H1 (cell line): ENCODE measurements at regions not wholly inside any gene's neighbourhood (a gene's known extent, or its start where the extent isn't known, plus 50 kb on each side); places are given as distances from the start of the nearest gene placed in this dataset.
A peak's percentile ranks its signal among the peaks of the same experiment; 100 is the strongest.

ENCODE experiments used
- CTCF ChIA-PET: fragments of 300-600 bp; sonication (Branson Sonifier 250); formaldehyde crosslinking; loops from one replicate; lab custom pipeline; 2021; ENCODE audit not compliant: partially characterized antibody; lab: Charles Lee
- POLR2A ChIA-PET: fragments of 300-600 bp; sonication (Branson Sonifier 250); formaldehyde crosslinking; loops from one replicate; lab custom pipeline; 2021; ENCODE audit warnings: inconsistent platforms; ENCODE audit not compliant: partially characterized antibody; lab: Charles Lee
- DNase-seq, 2 experiments: peaks; one replicate each; pipeline versions ENCODE4 v3.0.0 to v3.0.0-alpha.2; 2010 to 2022; ENCODE audit warnings: low spot score in 2 of 2, low read depth in 1 of 2, mixed read lengths in 1 of 2
- FAIRE-seq: peaks from 2 replicates; lab custom pipeline; 2011; peaks lifted over from hg19 to GRCh38; lab: Jason Lieb, UNC
- H2AFZ ChIP-seq: 2 replicates; pipeline ENCODE4 v1.8.1; 2012; ENCODE audit warnings: low read length, inconsistent platforms
- H2AK5ac ChIP-seq: 2 replicates; pipeline ENCODE4 v1.6.1; 2013; ENCODE audit warnings: low read depth, low read length
- H2BK120ac ChIP-seq: replicated peaks from 2 replicates; pipeline ENCODE3; 2013; ENCODE audit warnings: low read depth, low read length, inconsistent platforms
- H2BK12ac ChIP-seq: 2 replicates; pipeline ENCODE4 v1.6.1; 2013; ENCODE audit warnings: low read depth, low read length
- H2BK15ac ChIP-seq: 2 replicates; pipeline ENCODE4 v1.6.1; 2013; ENCODE audit warnings: low read length
- H2BK20ac ChIP-seq: 2 replicates; pipeline ENCODE4 v1.6.1; 2013; ENCODE audit warnings: low read length
- H2BK5ac ChIP-seq: 2 replicates; pipeline ENCODE4 v1.6.1; 2013; ENCODE audit warnings: low read depth, low read length
- H3K14ac ChIP-seq: 2 replicates; pipeline ENCODE4 v1.6.1; 2013; ENCODE audit warnings: inconsistent platforms; ENCODE audit not compliant: insufficient read length
- H3K18ac ChIP-seq: 2 replicates; pipeline ENCODE4 v1.6.1; 2013; ENCODE audit warnings: low read length; ENCODE audit errors: extremely low read depth
- H3K23ac ChIP-seq: 2 replicates; pipeline ENCODE4 v1.6.1; 2013; ENCODE audit warnings: inconsistent platforms; ENCODE audit not compliant: insufficient read length
- H3K23me2 ChIP-seq: 2 replicates; pipeline ENCODE4 v1.6.1; 2013; ENCODE audit warnings: low read depth, low read length
- H3K27ac ChIP-seq: 2 replicates; pipeline ENCODE4 v1.6.1; 2011; ENCODE audit warnings: low read depth, low read length, inconsistent platforms
- H3K27me3 ChIP-seq, 4 experiments: replicated peaks in 1 of 4; 1 replicate in 1 of 4; 2 replicates in 3 of 4; pipeline versions ENCODE4 v1.6.1 to v1.8.1; 2011 to 2013; ENCODE audit warnings: low read length in 3 of 4, mild to moderate bottlenecking in 3 of 4, inconsistent platforms in 2 of 4, mixed read lengths in 2 of 4, moderate library complexity in 1 of 4; ENCODE audit not compliant: control insufficient read depth in 3 of 4, insufficient read depth in 3 of 4; ENCODE audit errors: extremely low read depth in 1 of 4
- H3K36me3 ChIP-seq, 4 experiments: 2 replicates each; pipeline versions ENCODE4 v1.6.1 to v1.8.1; 2011 to 2013; ENCODE audit warnings: mild to moderate bottlenecking in 4 of 4, low read length in 3 of 4, moderate library complexity in 2 of 4, control low read depth in 1 of 4, inconsistent platforms in 1 of 4; ENCODE audit not compliant: insufficient read depth in 4 of 4, control insufficient read depth in 2 of 4
- H3K4ac ChIP-seq: replicated peaks from 2 replicates; pipeline ENCODE3; 2013; ENCODE audit warnings: low read length, low read depth, mixed read lengths, inconsistent platforms; ENCODE audit not compliant: insufficient read length
- H3K4me1 ChIP-seq, 4 experiments: replicated peaks in 1 of 4; 1 replicate in 1 of 4; 2 replicates in 3 of 4; pipeline versions ENCODE4 v1.6.1 to v1.8.1; 2011 to 2013; ENCODE audit warnings: low read length in 3 of 4, inconsistent platforms in 2 of 4, mixed read lengths in 1 of 4; ENCODE audit not compliant: insufficient read depth in 4 of 4, control insufficient read depth in 3 of 4
- H3K4me2 ChIP-seq, 2 experiments: 2 replicates each; pipeline versions ENCODE4 v1.6.1 to v1.8.1; 2011 to 2013; ENCODE audit warnings: low read depth in 2 of 2, low read length in 2 of 2, control low read depth in 1 of 2, inconsistent platforms in 1 of 2, mild to moderate bottlenecking in 1 of 2; ENCODE audit not compliant: insufficient read depth in 1 of 2
- H3K4me3 ChIP-seq, 4 experiments: fragments of 200-600, 300-600 bp in 1 of 4; sonication (generic), shearing (Covaris generic), sonication (Bioruptor Twin) in 1 of 4; 2 replicates each; pipeline versions ENCODE4 v1.5.1 to v1.8.1; 2011 to 2016; ENCODE audit warnings: low read length in 4 of 4, low read depth in 3 of 4, control low read depth in 2 of 4, inconsistent platforms in 2 of 4, mild to moderate bottlenecking in 2 of 4, mixed read lengths in 1 of 4, moderate library complexity in 1 of 4; ENCODE audit not compliant: insufficient read depth in 2 of 4; ENCODE audit errors: extremely low read depth in 1 of 4
- H3K56ac ChIP-seq: replicated peaks from 2 replicates; pipeline ENCODE3; 2013; ENCODE audit warnings: low read depth, mild to moderate bottlenecking, mixed read lengths, low read length, inconsistent platforms; ENCODE audit not compliant: insufficient read length
- H3K79me1 ChIP-seq: 2 replicates; pipeline ENCODE4 v1.6.1; 2013; ENCODE audit warnings: low read depth, low read length, control low read depth
- H3K79me2 ChIP-seq, 2 experiments: 2 replicates each; pipeline versions ENCODE4 v1.6.1 to v1.8.1; 2012 to 2013; ENCODE audit warnings: low read length in 2 of 2, mild to moderate bottlenecking in 2 of 2, inconsistent platforms in 1 of 2; ENCODE audit not compliant: insufficient read depth in 2 of 2, control insufficient read depth in 1 of 2
- H3K9ac ChIP-seq, 4 experiments: replicated peaks in 1 of 4; 1 replicate in 1 of 4; 2 replicates in 3 of 4; pipeline versions ENCODE4 v1.6.1 to v1.8.1; 2011 to 2013; ENCODE audit warnings: low read depth in 3 of 4, low read length in 3 of 4, control low read depth in 2 of 4, mild to moderate bottlenecking in 2 of 4, moderate library complexity in 2 of 4, inconsistent platforms in 1 of 4; ENCODE audit errors: extremely low read depth in 1 of 4
- H3K9me3 ChIP-seq, 2 experiments: 2 replicates each; pipeline versions ENCODE4 v1.6.1 to v1.8.1; 2012 to 2013; ENCODE audit warnings: mild to moderate bottlenecking in 2 of 2, moderate library complexity in 2 of 2, control low read depth in 1 of 2, inconsistent platforms in 1 of 2, low read depth in 1 of 2, low read length in 1 of 2, mixed read lengths in 1 of 2; ENCODE audit not compliant: insufficient read depth in 2 of 2
- H4K20me1 ChIP-seq, 2 experiments: replicated peaks in 1 of 2; 2 replicates each; pipeline versions ENCODE3 to v1.8.1; 2011 to 2013; ENCODE audit warnings: inconsistent platforms in 2 of 2, low read length in 2 of 2, mild to moderate bottlenecking in 1 of 2; ENCODE audit not compliant: insufficient read depth in 2 of 2, control insufficient read depth in 1 of 2
- H4K5ac ChIP-seq: 2 replicates; pipeline ENCODE4 v1.6.1; 2013; ENCODE audit warnings: low read length, low read depth, mixed read lengths, inconsistent platforms; ENCODE audit not compliant: insufficient read length
- H4K8ac ChIP-seq: 2 replicates; pipeline ENCODE4 v1.8.0; 2013; ENCODE audit warnings: mild to moderate bottlenecking, moderate library complexity, low read length, inconsistent platforms; ENCODE audit not compliant: insufficient read depth; ENCODE audit errors: extremely low read depth
- H4K91ac ChIP-seq: replicated peaks from 2 replicates; pipeline ENCODE3; 2013; ENCODE audit warnings: low read length, mixed read lengths, inconsistent platforms; ENCODE audit not compliant: insufficient read length
- ATF2 ChIP-seq: IDR thresholded peaks from 2 replicates; pipeline ENCODE4 v1.6.1; 2012; ENCODE audit warnings: low read length, inconsistent platforms
- ATF3 ChIP-seq: IDR thresholded peaks from 2 replicates; pipeline ENCODE4 v1.6.1; 2011; ENCODE audit warnings: low read depth, mild to moderate bottlenecking, low read length; ENCODE audit not compliant: insufficient read depth
- HDAC2 ChIP-seq, 2 experiments: fragments of 300-600 bp in 1 of 2; sonication (generic) in 1 of 2; IDR thresholded peaks; 2 replicates each; pipeline ENCODE4 v1.6.1; 2011 to 2012; ENCODE audit warnings: low read depth in 2 of 2, low read length in 2 of 2, mild to moderate bottlenecking in 2 of 2, moderate library complexity in 2 of 2, borderline replicate concordance in 1 of 2, inconsistent platforms in 1 of 2
- POU5F1 ChIP-seq: IDR thresholded peaks from 2 replicates; pipeline ENCODE4 v1.6.1; 2011; ENCODE audit warnings: low read depth, mild to moderate bottlenecking, low read length, moderate library complexity
- RBBP5 ChIP-seq: IDR thresholded peaks from 2 replicates; pipeline ENCODE4 v1.7.1; 2012; ENCODE audit warnings: low read depth, mild to moderate bottlenecking, inconsistent platforms, low read length, moderate library complexity, borderline replicate concordance
- RFX5 ChIP-seq: IDR thresholded peaks from 2 replicates; pipeline ENCODE4 v1.6.1; 2011; ENCODE audit warnings: low read depth, low read length, improper control_type of control experiment, borderline replicate concordance
- SIX5 ChIP-seq: IDR thresholded peaks from 2 replicates; pipeline ENCODE4 v1.6.1; 2011; ENCODE audit warnings: mild to moderate bottlenecking, low read depth, low read length
- SP4 ChIP-seq: IDR thresholded peaks from 2 replicates; pipeline ENCODE4 v1.6.1; 2012; ENCODE audit warnings: low read length, inconsistent platforms
- TCF12 ChIP-seq: IDR thresholded peaks from 2 replicates; pipeline ENCODE4 v1.6.1; 2011; ENCODE audit warnings: low read depth, mild to moderate bottlenecking, low read length
- ZNF274 ChIP-seq: IDR thresholded peaks from 2 replicates; pipeline ENCODE4 v1.7.0; 2012; ENCODE audit warnings: low read length, borderline replicate concordance; ENCODE audit errors: extremely low read depth
- WGBS, 2 experiments: shearing (Covaris generic) in 1 of 2; methylation state at CpG; one replicate each; pipeline versions ENCODE4 v1.1.6 to v1.1.7; 2013 to 2015; ENCODE audit warnings: low lambda C conversion rate in 2 of 2, mixed read lengths in 2 of 2, inconsistent platforms in 1 of 2, low coverage in 1 of 2, missing lambda C conversion rate in 1 of 2; ENCODE audit not compliant: insufficient replicate concordance in 2 of 2, insufficient coverage in 1 of 2, insufficient read length in 1 of 2; ENCODE audit errors: extremely low coverage in 1 of 2, missing lambda C conversion rate in 1 of 2; 5-methylcytosine and 5-hydroxymethylcytosine counted together

GRCh38 chr12:92363295-92364146 is 217.9 kb upstream of the BTG1 start:
- H2AK5ac ChIP-seq: no peak overlapping the region
- H4K91ac ChIP-seq: no peak overlapping the region
- no peaks in the 10 kb centered on the region for H4K20me1 ChIP-seq
- ChIA-PET POLR2A (no interaction called here), CTCF (interaction anchor here (1.0 to 1.2 kb wide), 2 partner anchors 11 to 218 kb away, joined by 3 read pairs; partner anchors contain the start of gene BTG1)
- no peak overlapping the region for H3K27ac ChIP-seq
- H3K27me3 ChIP-seq: no peaks in the 10 kb centered on the region
- H4K5ac ChIP-seq: no peak overlapping the region
- H3K9ac ChIP-seq: no peak overlapping the region
- no peak overlapping the region for H3K4ac ChIP-seq
- H2BK5ac ChIP-seq: no peak overlapping the region
- no peaks in the 10 kb centered on the region for H3K36me3 ChIP-seq
- H3K4me3 ChIP-seq: no peak overlapping the region
- H3K4me2 ChIP-seq: no peak overlapping the region
- H2BK15ac ChIP-seq: no peak overlapping the region
- no peaks in the 10 kb centered on the region for H3K79me2 ChIP-seq
- no peaks in the 10 kb centered on the region for H3K79me1 ChIP-seq
- DNase-seq: no peak
- H2BK20ac ChIP-seq: no peak overlapping the region
- no peaks in the 10 kb centered on the region for H3K9me3 ChIP-seq
- H3K14ac ChIP-seq: no peak overlapping the region
- FAIRE-seq: no peak
- no peak overlapping the region for H3K18ac ChIP-seq
- no peak overlapping the region for H3K56ac ChIP-seq
- no peak overlapping the region for H2BK12ac ChIP-seq
- no peak overlapping the region for H4K8ac ChIP-seq
- peaks cover 2% of the 10 kb centered on the region; the same call in 1 of the 2 replicates for H3K23me2 ChIP-seq
- WGBS, 2 experiments: 95% methylated on average over 11 of the region's 11 CpGs; no CpG with 5 or more reads in 1 of the 2 experiments
- H3K4me1 ChIP-seq: peaks cover 0 to 6% (median 0%) of the 10 kb centered on the region in 4 experiments; a peak in 2 of 7 replicates
- H2BK120ac ChIP-seq: no peak overlapping the region
- peak overlapping the region; percentile 87 for H2AFZ ChIP-seq
- no peak overlapping the region for H3K23ac ChIP-seq
- TF ChIP-seq HDAC2 (IDR thresholded peaks at IDR 0.05; ENCODE audit: borderline replicate concordance in 1 of 2, low read depth in 2 of 2, low read length in 2 of 2) (no peak), RBBP5 (no peak), RFX5 (no peak), ATF3 (no peak), SP4 (no peak), TCF12 (no peak), ZNF274 (no peak), POU5F1 (no peak), ATF2 (no peak), SIX5 (no peak)
